Neuronal stem cell (in vitro differentiated cells): ENCODE measurements at regions not wholly inside any gene's neighbourhood (a gene's known extent, or its start where the extent isn't known, plus 50 kb on each side); places are given as distances from the start of the nearest gene placed in this dataset.
"Not testable (repeated sequence)": the region's sequence is repeated elsewhere in the genome, so short reads cannot be mapped to it uniquely, and the experiment has no call there.

Experiments
- DNase-seq: peaks from one replicate; pipeline ENCODE4 v3.0.0-alpha.2; 2013; ENCODE audit warnings: low spot score
- H2AFZ ChIP-seq: one replicate; pipeline ENCODE4 v1.6.1; 2013; ENCODE audit warnings: mild to moderate bottlenecking, low read length, inconsistent platforms
- H2AK5ac ChIP-seq: 2 replicates; pipeline ENCODE4 v1.6.1; 2013; ENCODE audit warnings: low read depth, mild to moderate bottlenecking, inconsistent platforms, low read length, moderate library complexity, mixed read lengths
- H2BK120ac ChIP-seq: 2 replicates; pipeline ENCODE4 v1.6.1; 2013; ENCODE audit warnings: low read depth, mild to moderate bottlenecking, inconsistent platforms, low read length, moderate library complexity, mixed read lengths
- H2BK12ac ChIP-seq: one replicate; pipeline ENCODE4 v1.6.1; 2013; ENCODE audit warnings: low read length, inconsistent platforms
- H2BK15ac ChIP-seq: 2 replicates; pipeline ENCODE4 v1.6.1; 2013; ENCODE audit warnings: mild to moderate bottlenecking, low read length, inconsistent platforms, mixed read lengths
- H2BK5ac ChIP-seq: one replicate; pipeline ENCODE4 v1.6.1; 2013; ENCODE audit warnings: inconsistent platforms, mild to moderate bottlenecking, low read length, moderate library complexity
- H3K14ac ChIP-seq: one replicate; pipeline ENCODE4 v1.6.1; 2013; ENCODE audit warnings: low read length, inconsistent platforms
- H3K18ac ChIP-seq: 2 replicates; pipeline ENCODE4 v1.6.1; 2013; ENCODE audit warnings: low read length, inconsistent platforms
- H3K23ac ChIP-seq: 2 replicates; pipeline ENCODE4 v1.6.1; 2013; ENCODE audit warnings: low read depth, mild to moderate bottlenecking, mixed read lengths, low read length, inconsistent platforms; ENCODE audit not compliant: poor library complexity
- H3K27ac ChIP-seq: replicated peaks from 3 replicates; pipeline ENCODE4 v1.5.1; 2013; ENCODE audit warnings: low read length, inconsistent platforms
- H3K27me3 ChIP-seq, 3 experiments: 2 replicates each; pipeline ENCODE4 v1.6.1; 2013; ENCODE audit warnings: low read length in 3 of 3, mild to moderate bottlenecking in 2 of 3, inconsistent platforms in 1 of 3, low read depth in 1 of 3, mixed read lengths in 1 of 3, moderate library complexity in 1 of 3; ENCODE audit not compliant: control insufficient read depth in 3 of 3, insufficient read depth in 3 of 3
- H3K36me3 ChIP-seq, 2 donors: replicated peaks in 1 of 2; 2 replicates each; pipeline ENCODE4 v1.6.1; 2013; ENCODE audit warnings: low read length in 2 of 2; ENCODE audit not compliant: control insufficient read depth in 2 of 2, insufficient read depth in 2 of 2
- H3K4ac ChIP-seq: 2 replicates; pipeline ENCODE4 v1.6.1; 2013; ENCODE audit warnings: inconsistent platforms, mild to moderate bottlenecking, low read length, moderate library complexity
- H3K4me1 ChIP-seq, 2 donors: 1 replicate in 1 of 2; 2 replicates in 1 of 2; pipeline ENCODE4 v1.6.1; 2013; ENCODE audit warnings: low read length in 2 of 2, low read depth in 1 of 2; ENCODE audit not compliant: control insufficient read depth in 2 of 2, insufficient read depth in 1 of 2
- H3K4me2 ChIP-seq: one replicate; pipeline ENCODE4 v1.6.1; 2013; ENCODE audit warnings: mild to moderate bottlenecking, low read length, inconsistent platforms; ENCODE audit not compliant: insufficient read depth, poor library complexity, severe bottlenecking
- H3K4me3 ChIP-seq, 2 donors: 2 replicates each; pipeline ENCODE4 v1.5.1; 2013; ENCODE audit warnings: low read length in 2 of 2, mild to moderate bottlenecking in 2 of 2, inconsistent platforms in 1 of 2, moderate library complexity in 1 of 2
- H3K79me1 ChIP-seq: one replicate; pipeline ENCODE4 v1.6.1; 2013; ENCODE audit warnings: low read depth, mild to moderate bottlenecking, inconsistent platforms, low read length, moderate library complexity
- H3K9ac ChIP-seq: one replicate; pipeline ENCODE4 v1.6.1; 2013; ENCODE audit warnings: mild to moderate bottlenecking, low read depth, low read length, inconsistent platforms; ENCODE audit not compliant: poor library complexity
- H3K9me3 ChIP-seq, 2 donors: replicated peaks in 1 of 2; 2 replicates each; pipeline versions ENCODE3 to v1.6.1; 2013; ENCODE audit warnings: low read length in 2 of 2, mild to moderate bottlenecking in 2 of 2, inconsistent platforms in 1 of 2, low read depth in 1 of 2, mixed read lengths in 1 of 2, moderate library complexity in 1 of 2; ENCODE audit not compliant: control insufficient read depth in 2 of 2, insufficient read depth in 1 of 2
- H4K8ac ChIP-seq: one replicate; pipeline ENCODE4 v1.6.1; 2013; ENCODE audit warnings: low read depth, mild to moderate bottlenecking, inconsistent platforms, low read length, moderate library complexity
- H4K91ac ChIP-seq: one replicate; pipeline ENCODE4 v1.6.1; 2013; ENCODE audit warnings: low read length, low read depth, mild to moderate bottlenecking, inconsistent platforms; ENCODE audit not compliant: poor library complexity
- WGBS, 2 donors: extraction: QIAGEN DNeasy Blood & Tissue Kit; methylation state at CpG; one replicate each; pipeline ENCODE4 v1.1.7; 2013; ENCODE audit warnings: missing lambda C conversion rate in 2 of 2, mixed read lengths in 1 of 2; ENCODE audit not compliant: insufficient read length in 2 of 2, insufficient replicate concordance in 1 of 2; ENCODE audit errors: extremely low coverage in 2 of 2; 5-methylcytosine and 5-hydroxymethylcytosine counted together

DNA sequence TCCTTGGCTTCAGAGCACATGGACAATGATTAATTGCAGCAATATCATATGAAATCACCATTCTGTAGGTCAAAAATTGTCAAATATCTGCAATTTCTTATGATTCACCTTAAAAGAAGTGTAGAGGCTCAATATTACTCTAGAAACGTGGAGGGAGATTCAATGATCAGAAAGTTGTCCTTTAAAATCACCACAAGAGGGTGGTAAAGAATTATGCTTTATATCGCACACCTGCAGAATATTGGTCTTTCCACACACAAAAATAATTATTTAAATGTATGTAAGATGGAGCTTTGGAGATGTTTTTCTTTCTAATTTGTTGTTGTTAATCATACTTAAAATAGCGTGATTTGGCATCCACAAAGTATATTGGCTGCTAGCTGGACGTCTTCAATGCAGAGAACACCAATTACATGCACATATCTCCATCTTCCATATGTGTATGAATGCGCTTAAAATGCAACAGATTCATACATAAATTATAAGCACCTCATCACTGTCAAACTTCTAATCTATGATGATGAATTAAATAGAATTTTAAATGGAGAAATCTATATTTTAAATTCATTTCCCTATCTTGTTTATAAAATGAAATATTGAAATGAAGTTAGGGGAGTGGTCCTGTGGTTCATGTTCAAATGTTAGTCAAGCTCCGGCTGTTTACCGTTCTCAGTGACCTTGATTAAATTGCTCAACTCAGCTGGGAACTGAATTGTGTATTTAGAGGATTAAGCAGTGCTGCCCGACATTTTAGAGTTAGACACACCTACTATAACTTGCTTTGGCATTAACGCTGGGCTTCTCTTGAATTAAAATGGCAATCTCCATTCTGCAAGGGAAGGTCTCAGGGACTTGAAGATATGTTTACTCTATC, 153.5 kb upstream of the CHL1 start:
- H3K9ac ChIP-seq, H3K4ac ChIP-seq, H3K79me1 ChIP-seq, H2AFZ ChIP-seq, H3K27ac ChIP-seq, H3K18ac ChIP-seq, H3K4me1 ChIP-seq, H2BK12ac ChIP-seq, H3K4me2 ChIP-seq, H3K4me3 ChIP-seq, H3K36me3 ChIP-seq, H2BK5ac ChIP-seq, H3K9me3 ChIP-seq, DNase-seq, H2BK15ac ChIP-seq, H3K23ac ChIP-seq, H4K8ac ChIP-seq, H2AK5ac ChIP-seq, H4K91ac ChIP-seq, H2BK120ac ChIP-seq, H3K27me3 ChIP-seq, H3K14ac ChIP-seq: not testable (repeated sequence)
- no CpG with 5 or more reads among the region's 9 CpGs for WGBS, 2 donors

DNA sequence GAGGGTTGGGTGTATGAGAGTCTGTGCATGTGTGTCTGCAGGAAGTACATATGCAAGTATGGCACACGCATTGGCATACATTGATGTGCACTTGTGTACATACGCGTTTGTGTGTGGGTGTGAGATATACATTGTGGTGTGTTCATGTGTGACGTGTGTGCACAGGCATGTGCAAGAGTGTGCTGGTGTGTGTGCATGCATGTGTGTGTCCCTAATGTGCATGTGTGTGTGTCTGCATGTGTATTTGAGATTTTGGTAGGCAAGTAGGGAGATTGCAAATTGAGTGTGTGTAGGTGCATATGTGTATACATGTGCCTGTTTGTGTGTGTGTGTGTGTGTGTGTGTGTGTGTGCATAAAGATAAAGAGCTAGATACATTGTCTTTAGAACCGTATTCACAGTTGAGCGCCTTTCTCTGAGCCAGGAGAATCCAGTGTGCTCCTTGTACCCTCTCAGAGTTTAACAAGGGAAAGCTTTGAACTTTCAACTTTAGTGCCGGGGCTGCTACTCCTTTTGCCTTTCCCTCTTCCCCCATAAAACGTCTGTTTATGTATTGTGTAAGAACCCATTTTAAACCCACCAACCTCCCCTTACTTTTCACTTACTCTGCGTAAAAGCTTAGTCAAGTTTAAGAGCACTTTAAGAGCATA, 152.4 kb upstream of the CHL1 start:
- no peak overlapping the region for H3K27ac ChIP-seq
- H3K4me3 ChIP-seq = peak overlapping the region in 1 of 2 donors; percentile 49
- peak overlapping the region; percentile 40 for H2AK5ac ChIP-seq
- H3K23ac ChIP-seq = peak overlapping the region; percentile 11
- no peaks in the 10 kb centered on the region for H3K9me3 ChIP-seq
- H3K9ac ChIP-seq = peak overlapping the region; percentile 71
- no peaks in the 10 kb centered on the region for H3K27me3 ChIP-seq
- no peak overlapping the region for H4K91ac ChIP-seq
- H2AFZ ChIP-seq = no peak overlapping the region
- no peaks in the 10 kb centered on the region for H3K4me1 ChIP-seq
- H2BK120ac ChIP-seq = no peak overlapping the region
- no peak overlapping the region for H3K18ac ChIP-seq
- H3K36me3 ChIP-seq = no peaks in the 10 kb centered on the region
- H3K4ac ChIP-seq = no peak overlapping the region
- peak overlapping the region; percentile 29 for H4K8ac ChIP-seq
- no peak overlapping the region for H2BK15ac ChIP-seq
- no peak overlapping the region for H2BK5ac ChIP-seq
- H3K14ac ChIP-seq = peak overlapping the region; percentile 47
- no peaks in the 10 kb centered on the region for H3K79me1 ChIP-seq
- no peak for DNase-seq
- H2BK12ac ChIP-seq = no peak overlapping the region
- WGBS, 2 donors = no CpG with 5 or more reads among the region's 9 CpGs
- H3K4me2 ChIP-seq = no peak overlapping the region

DNA sequence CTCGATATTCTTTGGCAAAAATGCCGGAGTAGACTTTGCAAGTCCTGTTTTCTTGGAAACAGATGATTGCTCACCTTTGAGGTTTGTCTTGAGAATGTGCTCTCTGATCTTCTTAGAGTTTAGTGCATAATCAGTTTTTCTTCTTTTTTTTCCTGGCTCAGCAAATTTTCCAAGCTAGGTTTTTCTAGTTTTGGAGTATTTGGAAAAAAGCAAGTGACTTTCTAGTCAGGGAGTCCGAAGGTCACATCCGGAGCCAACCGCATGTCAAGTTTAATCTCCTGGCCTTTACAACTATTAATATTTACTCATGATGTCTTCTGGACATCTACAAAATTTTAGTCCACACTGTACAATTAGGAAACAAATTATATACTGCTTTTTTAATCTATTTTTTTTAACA, 151.6 kb upstream of the CHL1 start:
- H3K9me3 ChIP-seq, H4K91ac ChIP-seq, H2BK120ac ChIP-seq, H2BK15ac ChIP-seq, H2AK5ac ChIP-seq, H3K18ac ChIP-seq, H3K23ac ChIP-seq, H2BK12ac ChIP-seq, H3K4ac ChIP-seq, H3K4me3 ChIP-seq, H3K79me1 ChIP-seq, H3K14ac ChIP-seq, H2AFZ ChIP-seq, H3K36me3 ChIP-seq, DNase-seq, H3K27ac ChIP-seq, H2BK5ac ChIP-seq, H3K9ac ChIP-seq, H3K4me2 ChIP-seq, H3K27me3 ChIP-seq, H3K4me1 ChIP-seq, H4K8ac ChIP-seq: not testable (repeated sequence)
- no CpG with 5 or more reads among the region's 5 CpGs for WGBS, 2 donors

DNA sequence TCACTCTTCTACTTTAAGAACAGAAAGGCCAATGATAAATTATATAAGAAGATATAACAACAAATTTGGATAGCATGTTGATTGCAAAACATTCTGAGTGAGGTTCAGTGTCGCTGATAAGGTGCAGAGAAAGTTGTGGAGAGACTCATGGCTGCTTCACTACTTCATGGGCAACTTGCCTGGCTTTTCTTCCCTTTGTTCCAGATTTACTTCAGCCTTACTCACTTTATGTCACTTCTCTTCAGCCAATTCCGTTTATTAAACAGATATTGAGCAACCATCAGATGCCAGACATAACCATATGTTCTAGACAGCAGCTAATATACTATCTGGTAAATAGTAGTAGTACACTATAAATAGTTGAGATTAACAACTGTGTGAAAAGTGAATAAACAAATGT, 150.0 kb upstream of the CHL1 start:
- Histone ChIP-seq H4K91ac (no peak overlapping the region), H4K8ac (no peak overlapping the region), H3K36me3 (no peaks in the 10 kb centered on the region), H3K18ac (no peak overlapping the region), H3K9me3 (no peaks in the 10 kb centered on the region), H3K4ac (no peak overlapping the region), H2BK15ac (no peak overlapping the region), H3K27me3 (no peaks in the 10 kb centered on the region), H2BK5ac (no peak overlapping the region), H3K9ac (no peak overlapping the region), H2AFZ (no peak overlapping the region), H3K4me2 (no peak overlapping the region), H2BK120ac (no peak overlapping the region), H3K23ac (no peak overlapping the region), H3K27ac (no peak overlapping the region), H3K4me1 (no peaks in the 10 kb centered on the region), H3K4me3 (no peak overlapping the region), H2BK12ac (no peak overlapping the region), H3K79me1 (no peaks in the 10 kb centered on the region), H3K14ac (no peak overlapping the region), H2AK5ac (no peak overlapping the region)
- DNase-seq = no peak
- WGBS, 2 donors = no CpG with 5 or more reads among the region's 2 CpGs
